Medulla oblongata (tissue), 1 donor: ENCODE measurements at regions not wholly inside any gene's neighbourhood (a gene's known extent, or its start where the extent isn't known, plus 50 kb on each side); places are given as distances from the start of the nearest gene placed in this dataset.
A peak's percentile ranks its signal among the peaks of the same experiment; 100 is the strongest.

ENCODE experiments used
- DNase-seq: peaks from one replicate; pipeline ENCODE4 v3.0.0-alpha.2; 2015; ENCODE audit errors: extremely low spot score

GRCh38 chr6:14366315-14366714 is 248.7 kb downstream of the CD83 start:
- DNase-seq = no peak

- DNase-seq = no peak
These were observed 249.3 kb downstream of the CD83 start for GRCh38 chr6:14366872-14367271.

- no peak for DNase-seq
These were observed 249.7 kb downstream of the CD83 start for GRCh38 chr6:14367296-14367695.

GRCh38 chr6:14369717-14370116 is 252.1 kb downstream of the CD83 start:
- DNase-seq = no peak

- DNase-seq = peak; percentile 30
These were observed 254.0 kb downstream of the CD83 start for GRCh38 chr6:14371530-14371929.

GRCh38 chr6:14372734-14373489 is 255.3 kb downstream of the CD83 start:
- no peak for DNase-seq

- no peak for DNase-seq
These were observed 256.3 kb downstream of the CD83 start for GRCh38 chr6:14373648-14374437.

- DNase-seq = no peak
These were observed 258.4 kb downstream of the CD83 start for GRCh38 chr6:14375930-14376329.

GRCh38 chr6:14379568-14379967 is 262.0 kb downstream of the CD83 start:
- no peak for DNase-seq

GRCh38 chr6:14380086-14380820 is 262.7 kb downstream of the CD83 start:
- DNase-seq = no peak

GRCh38 chr6:14380901-14381828 is 263.6 kb downstream of the CD83 start:
- DNase-seq = no peak

GRCh38 chr6:14381829-14382677 is 264.5 kb downstream of the CD83 start:
- DNase-seq = no peak

- no peak for DNase-seq
These were observed 265.2 kb downstream of the CD83 start for GRCh38 chr6:14382678-14383236.

- DNase-seq = peak; percentile 27
These were observed 266.0 kb downstream of the CD83 start for GRCh38 chr6:14383393-14384174.

GRCh38 chr6:14384175-14384949 is 266.8 kb downstream of the CD83 start:
- no peak for DNase-seq

- no peak for DNase-seq
These were observed 268.7 kb downstream of the CD83 start for GRCh38 chr6:14386263-14386662.

- DNase-seq = peak; percentile 36
These were observed 269.1 kb downstream of the CD83 start for GRCh38 chr6:14386668-14387067.

GRCh38 chr6:14388371-14388770 is 270.8 kb downstream of the CD83 start:
- DNase-seq = no peak
